Smooth muscle cell (in vitro differentiated cells): ENCODE measurements at regions not wholly inside any gene's neighbourhood (a gene's known extent, or its start where the extent isn't known, plus 50 kb on each side); places are given as distances from the start of the nearest gene placed in this dataset.

Experiments used
- DNase-seq: peaks from one replicate; lab custom pipeline; 2025; ENCODE audit not compliant: unreplicated experiment; lab: John Stamatoyannopoulos, UW
- H2AFZ ChIP-seq: fragments of 200-600 bp; sonication (generic); 2 replicates; pipeline ENCODE4 v1.6.0; 2016; ENCODE audit warnings: antibody characterized with exemption, low read depth, mild to moderate bottlenecking
- H3F3A ChIP-seq: fragments of 200-600 bp; sonication (generic); 2 replicates; pipeline ENCODE4 v1.6.0; 2017; ENCODE audit warnings: antibody characterized with exemption, low read depth
- H3K27ac ChIP-seq: fragments of 200-600 bp; sonication (generic); 2 replicates; pipeline ENCODE4 v1.5.1; 2016; ENCODE audit warnings: low read depth, mild to moderate bottlenecking
- H3K27me3 ChIP-seq: fragments of 200-600 bp; sonication (generic); 2 replicates; pipeline ENCODE4 v1.6.1; 2016; ENCODE audit warnings: low read depth, mild to moderate bottlenecking
- H3K36me3 ChIP-seq: fragments of 200-600 bp; sonication (generic); 2 replicates; pipeline ENCODE4 v1.5.1; 2016; ENCODE audit warnings: low read depth
- H3K4me1 ChIP-seq: fragments of 200-600 bp; sonication (generic); 2 replicates; pipeline ENCODE4 v1.5.1; 2016; ENCODE audit warnings: low read depth
- H3K4me2 ChIP-seq: fragments of 200-600 bp; sonication (generic); 2 replicates; pipeline ENCODE4 v1.6.0; 2016; ENCODE audit warnings: mild to moderate bottlenecking
- H3K4me3 ChIP-seq: fragments of 200-600 bp; sonication (generic); 2 replicates; pipeline ENCODE4 v1.5.1; 2016; ENCODE audit warnings: mild to moderate bottlenecking
- H3K79me2 ChIP-seq: fragments of 200-600 bp; sonication (generic); 2 replicates; pipeline ENCODE4 v1.6.0; 2016; ENCODE audit warnings: low read depth, mild to moderate bottlenecking
- H3K9ac ChIP-seq: fragments of 200-600 bp; sonication (generic); 2 replicates; pipeline ENCODE4 v1.6.0; 2016; ENCODE audit warnings: low read depth
- H3K9me3 ChIP-seq: fragments of 200-600 bp; sonication (generic); replicated peaks from 2 replicates; pipeline ENCODE4 v1.5.1; 2016; ENCODE audit warnings: low read depth
- H4K20me1 ChIP-seq: fragments of 200-600 bp; sonication (generic); 2 replicates; pipeline ENCODE4 v1.6.0; 2016; ENCODE audit warnings: low read depth
- CTCF ChIP-seq: fragments of 200-600 bp; sonication (generic); IDR thresholded peaks from 2 replicates; pipeline ENCODE4 v1.5.1; 2017; ENCODE audit warnings: borderline replicate concordance, mild to moderate bottlenecking, antibody characterized with exemption; ENCODE audit not compliant: insufficient read depth, poor library complexity, severe bottlenecking
- WGBS: methylation state at CpG from one replicate; pipeline ENCODE4 v1.1.7; 2016; ENCODE audit warnings: low lambda C conversion rate; 5-methylcytosine and 5-hydroxymethylcytosine counted together

DNA sequence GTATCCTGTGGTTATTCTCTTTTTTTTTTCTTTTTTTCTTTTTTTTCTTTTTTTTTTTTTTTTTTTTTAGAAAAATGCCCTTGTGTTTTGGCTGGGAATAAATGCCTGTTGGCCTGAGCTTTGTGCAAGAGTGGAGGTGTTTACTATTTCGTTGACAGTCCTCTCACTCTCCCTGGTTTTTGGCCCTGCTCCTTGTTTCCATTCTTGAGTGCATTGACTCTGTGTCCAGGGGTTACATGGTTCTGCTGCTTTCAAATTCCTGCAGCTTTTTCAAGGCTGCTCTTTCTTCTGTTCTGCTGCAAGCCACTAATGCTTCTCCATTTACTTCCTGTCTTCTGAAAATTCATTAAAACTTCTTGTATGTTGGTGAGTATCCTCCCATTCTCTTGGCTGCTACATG lies 59.7 kb upstream of the TBX20 start:
- no peak overlapping the region for H3K9ac ChIP-seq
- DNase-seq, result no peak
- H3K9me3 ChIP-seq, result no peaks in the 10 kb centered on the region
- H3K4me1 ChIP-seq, result no peaks in the 10 kb centered on the region
- H2AFZ ChIP-seq, result no peak overlapping the region
- H3F3A ChIP-seq, result no peaks in the 10 kb centered on the region
- H3K79me2 ChIP-seq, result no peaks in the 10 kb centered on the region
- no peaks in the 10 kb centered on the region for H3K36me3 ChIP-seq
- TF ChIP-seq CTCF, result no peak
- no peaks in the 10 kb centered on the region for H3K27me3 ChIP-seq
- no peak overlapping the region for H3K4me3 ChIP-seq
- no peak overlapping the region for H3K4me2 ChIP-seq
- 73% methylated on average over 1 of the region's 1 CpG for WGBS
- no peak overlapping the region for H3K27ac ChIP-seq
- H4K20me1 ChIP-seq, result no peaks in the 10 kb centered on the region
